GM21576 (cell line): ENCODE measurements at regions not wholly inside any gene's neighbourhood (a gene's known extent, or its start where the extent isn't known, plus 50 kb on each side); places are given as distances from the start of the nearest gene placed in this dataset.

Experiments used
- ATAC-seq: cut with Tn5 transposase; IDR thresholded peaks from one replicate; pipeline ENCODE4 v1.9.1; 2021; ENCODE audit warnings: mild to moderate bottlenecking, moderate library complexity; ENCODE audit not compliant: unreplicated experiment

GRCh38 chr1:170267317-170267716 lies 121.6 kb downstream of the NTMT2 start:
- ATAC-seq = no peak

GRCh38 chr1:170271430-170272161 lies 125.8 kb downstream of the NTMT2 start:
- no peak for ATAC-seq

DNA sequence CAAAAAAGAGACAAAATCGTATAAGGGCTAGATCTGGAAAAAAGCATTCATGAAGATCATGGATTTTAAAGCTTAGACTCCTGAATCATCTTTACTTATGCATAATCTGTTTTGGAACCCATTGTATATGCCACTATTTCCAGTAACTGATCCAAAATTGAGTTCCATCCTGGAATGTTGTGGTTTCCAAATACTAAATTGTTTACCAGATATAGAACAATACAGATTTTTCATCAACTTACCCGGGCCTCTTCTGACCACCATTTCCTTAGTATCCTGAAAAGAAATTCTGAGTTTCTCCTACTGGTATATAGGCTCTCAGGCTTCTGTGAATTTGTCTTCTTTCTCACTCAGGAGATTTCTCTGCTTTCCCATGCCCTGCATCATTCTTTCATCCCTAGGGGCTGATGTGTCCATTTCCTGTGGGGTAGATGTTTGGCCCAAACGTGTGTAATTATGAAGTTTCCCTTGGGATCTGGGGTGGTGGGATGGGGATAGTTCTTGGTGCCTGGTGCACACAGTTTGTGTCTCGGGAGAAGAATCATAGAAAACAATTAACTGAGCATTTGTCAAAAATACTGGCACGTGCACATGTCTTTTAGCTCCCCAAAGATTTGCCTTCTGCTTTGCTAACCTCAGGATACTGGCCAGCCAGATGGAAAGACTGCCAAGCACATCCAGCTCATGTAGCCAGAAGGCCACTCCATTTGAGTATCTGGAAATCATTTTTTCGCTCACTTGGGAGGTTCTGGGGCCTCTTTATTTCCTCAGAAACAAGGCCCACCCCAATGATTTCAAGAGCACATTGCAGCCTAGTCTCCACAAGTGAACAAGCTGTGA lies 127.8 kb downstream of the NTMT2 start:
- ATAC-seq = no peak

DNA sequence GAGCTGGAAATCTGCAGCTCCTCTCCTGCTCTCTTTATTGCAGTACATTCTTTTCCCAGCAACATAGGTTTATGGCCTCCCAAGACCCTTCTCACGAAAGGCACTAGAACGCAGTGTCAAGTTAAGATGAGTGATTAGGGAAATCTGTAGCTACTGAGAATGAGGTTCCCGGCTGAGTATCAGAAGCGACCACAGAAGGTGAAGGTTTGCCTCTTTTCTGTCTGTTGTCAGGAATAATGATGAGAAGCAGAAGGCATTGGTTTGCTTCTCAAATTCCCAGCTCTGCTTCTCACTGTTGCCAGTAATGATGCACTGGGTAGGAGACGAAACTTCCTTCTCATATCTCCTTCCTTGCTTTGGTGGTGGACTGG lies 128.4 kb downstream of the NTMT2 start:
- ATAC-seq = no peak

DNA sequence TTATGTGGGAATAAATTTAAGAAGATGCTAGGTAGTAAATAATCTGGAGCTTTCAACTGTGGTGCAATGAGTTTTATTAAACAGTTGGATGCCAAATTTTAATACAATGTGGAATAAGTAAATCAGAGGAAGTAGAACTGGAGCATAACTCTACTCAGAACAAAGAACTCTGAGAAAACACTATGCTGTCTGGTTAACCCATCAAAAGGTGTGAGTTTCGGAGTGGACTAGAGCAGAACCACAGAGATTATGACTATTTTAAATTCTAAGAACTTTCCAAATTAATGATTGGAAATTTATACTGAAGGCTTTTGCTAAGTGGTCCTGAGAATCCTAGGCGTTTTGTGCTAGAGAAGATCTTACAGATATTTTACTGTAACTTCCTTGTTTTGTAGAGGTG lies 132.2 kb downstream of the NTMT2 start:
- ATAC-seq = no peak

GRCh38 chr1:170284016-170284415 lies 138.3 kb downstream of the NTMT2 start:
- ATAC-seq = no peak

DNA sequence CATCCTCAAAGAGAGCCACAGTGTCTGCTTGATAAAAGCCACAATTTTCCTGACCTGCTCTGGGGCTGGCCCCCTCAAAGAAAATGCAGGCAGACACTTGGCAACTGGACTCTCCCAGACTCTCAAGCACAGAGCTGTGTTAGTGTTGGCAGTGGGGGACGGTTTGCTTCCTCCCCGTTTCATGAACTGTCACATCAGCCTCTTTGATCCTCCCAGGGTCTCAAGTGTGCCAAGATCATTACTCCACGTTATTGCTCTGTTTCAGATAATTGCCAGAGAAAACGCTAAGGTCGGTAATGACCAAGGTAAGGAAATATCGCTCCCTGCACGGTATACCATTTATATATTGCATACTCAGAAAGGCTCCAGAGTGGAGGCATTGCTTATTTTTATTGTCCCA lies 138.8 kb downstream of the NTMT2 start:
- no peak for ATAC-seq

DNA sequence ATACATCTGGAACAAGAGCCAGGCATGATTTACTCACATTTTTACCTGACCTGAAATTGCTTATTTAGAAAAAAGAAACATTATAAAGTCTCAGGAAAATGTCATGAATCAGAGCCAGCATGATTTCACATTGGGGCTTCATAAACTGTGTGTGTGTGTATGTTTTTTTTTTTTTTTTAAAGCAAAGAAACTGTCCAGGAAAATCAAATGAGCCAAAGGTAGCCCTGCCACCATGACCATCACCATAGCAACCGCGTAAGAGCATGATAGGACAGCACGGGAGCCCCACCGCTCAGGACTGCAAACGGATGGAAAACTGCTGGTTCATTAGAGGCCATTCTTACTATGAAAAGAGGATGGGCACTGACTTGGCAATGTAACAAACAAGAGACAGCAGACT lies 139.2 kb downstream of the NTMT2 start:
- no peak for ATAC-seq

DNA sequence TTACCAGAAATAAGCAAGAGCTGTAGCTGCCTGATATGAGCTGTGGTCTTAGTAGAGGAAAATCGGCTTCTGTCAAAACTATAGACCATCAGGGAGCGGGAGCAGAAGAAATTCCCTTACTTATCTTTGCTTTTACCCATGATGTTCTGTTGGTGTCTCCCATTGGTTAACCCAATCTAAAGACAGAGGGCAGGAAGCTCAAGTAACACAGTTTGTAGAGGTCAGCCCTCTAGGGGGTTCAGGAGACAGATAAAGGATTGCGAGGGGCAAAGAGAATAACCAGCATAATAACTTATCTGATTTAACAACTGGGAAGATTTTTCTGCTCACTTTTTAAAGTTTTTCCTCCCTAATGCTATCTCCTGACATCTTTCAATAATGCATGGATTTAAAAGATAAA lies 142.4 kb downstream of the NTMT2 start:
- no peak for ATAC-seq

DNA sequence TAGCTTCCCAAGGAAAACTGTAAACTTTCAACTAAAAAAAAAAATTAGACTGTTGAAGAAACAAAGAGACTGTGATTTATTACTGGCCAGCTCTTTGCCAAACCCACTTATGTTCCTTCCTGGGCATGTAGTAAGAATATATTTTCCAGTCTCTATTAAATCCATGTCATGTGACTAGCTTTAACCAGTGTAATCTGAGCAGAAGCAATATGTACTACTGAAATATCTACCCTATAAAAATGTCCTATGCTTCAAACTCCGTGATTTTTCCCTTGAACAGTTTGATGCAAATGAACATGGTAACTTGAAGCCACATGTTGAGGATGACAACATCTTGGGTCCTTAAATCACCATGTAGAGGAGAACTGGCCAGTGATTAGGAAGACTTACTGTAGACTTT lies 144.5 kb downstream of the NTMT2 start:
- ATAC-seq = no peak

- no peak for ATAC-seq
Observed at GRCh38 chr1:170290991-170291390, 145.2 kb downstream of the NTMT2 start.

- ATAC-seq = no peak
Observed at GRCh38 chr1:170291516-170291915, 145.8 kb downstream of the NTMT2 start.

- ATAC-seq = no peak
Observed at GRCh38 chr1:170296211-170296610, 150.5 kb downstream of the NTMT2 start.

DNA sequence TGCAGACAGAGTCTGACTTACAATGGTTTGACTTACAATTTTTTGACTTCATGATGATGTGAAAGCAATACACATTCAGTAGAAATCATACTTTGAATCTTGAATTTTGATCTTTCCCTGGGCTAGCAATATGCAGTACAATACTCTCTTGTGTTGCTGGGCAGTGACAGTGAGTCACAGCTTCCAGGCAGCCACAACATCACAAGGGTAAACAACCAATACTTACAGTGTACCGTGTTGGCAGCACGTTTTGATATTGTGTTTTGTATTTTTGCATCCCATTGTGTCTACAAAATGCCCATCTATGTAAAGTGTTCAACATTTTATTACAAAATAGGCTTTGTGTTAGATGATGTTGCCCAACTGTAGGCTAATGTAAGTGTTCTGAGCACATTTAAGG lies 150.9 kb downstream of the NTMT2 start:
- no peak for ATAC-seq

DNA sequence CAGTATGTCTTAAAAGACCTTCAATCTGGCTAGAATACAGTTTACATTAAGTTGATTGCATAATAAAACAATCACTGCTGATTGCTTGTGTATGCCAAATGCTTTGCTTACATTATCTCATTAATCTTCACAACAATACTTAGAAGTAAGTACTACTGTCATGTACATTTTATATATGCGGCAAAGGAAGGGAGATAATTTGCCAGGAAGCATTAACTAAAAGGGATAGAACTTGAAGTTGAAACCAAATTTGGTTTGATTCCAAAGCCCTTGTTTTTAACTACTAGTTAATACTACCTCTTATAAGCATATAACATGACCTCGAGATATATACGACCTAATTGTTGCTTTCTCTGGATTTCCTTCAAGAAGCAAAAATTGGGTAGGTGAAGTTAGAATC lies 155.8 kb downstream of the NTMT2 start:
- ATAC-seq = no peak

GRCh38 chr1:170303034-170303433 lies 157.3 kb downstream of the NTMT2 start:
- no peak for ATAC-seq

- no peak for ATAC-seq
Observed at GRCh38 chr1:170305777-170306512, 160.2 kb downstream of the NTMT2 start.

- no peak for ATAC-seq
Observed at GRCh38 chr1:170306513-170306910, 160.8 kb downstream of the NTMT2 start.

DNA sequence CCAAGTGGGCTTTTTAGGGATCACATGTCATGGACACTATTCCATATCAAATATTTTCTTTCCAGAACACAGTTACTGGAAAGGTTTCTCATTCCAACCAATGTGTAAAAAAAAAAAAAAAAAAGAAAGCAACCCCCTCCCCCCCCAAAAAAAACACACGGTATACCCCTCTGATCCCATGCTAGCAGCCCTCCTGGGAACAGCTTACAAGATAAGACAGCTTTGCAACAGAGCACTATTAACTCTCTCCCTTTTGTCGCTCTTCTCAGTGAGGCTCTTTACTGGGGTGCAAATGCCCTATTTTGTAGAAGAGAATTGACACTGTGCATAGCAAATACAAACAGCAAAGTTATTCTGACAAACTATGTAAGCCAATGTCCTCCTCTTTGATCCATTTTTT lies 161.2 kb downstream of the NTMT2 start:
- no peak for ATAC-seq

GRCh38 chr1:170307426-170307825 lies 161.7 kb downstream of the NTMT2 start:
- ATAC-seq = no peak

DNA sequence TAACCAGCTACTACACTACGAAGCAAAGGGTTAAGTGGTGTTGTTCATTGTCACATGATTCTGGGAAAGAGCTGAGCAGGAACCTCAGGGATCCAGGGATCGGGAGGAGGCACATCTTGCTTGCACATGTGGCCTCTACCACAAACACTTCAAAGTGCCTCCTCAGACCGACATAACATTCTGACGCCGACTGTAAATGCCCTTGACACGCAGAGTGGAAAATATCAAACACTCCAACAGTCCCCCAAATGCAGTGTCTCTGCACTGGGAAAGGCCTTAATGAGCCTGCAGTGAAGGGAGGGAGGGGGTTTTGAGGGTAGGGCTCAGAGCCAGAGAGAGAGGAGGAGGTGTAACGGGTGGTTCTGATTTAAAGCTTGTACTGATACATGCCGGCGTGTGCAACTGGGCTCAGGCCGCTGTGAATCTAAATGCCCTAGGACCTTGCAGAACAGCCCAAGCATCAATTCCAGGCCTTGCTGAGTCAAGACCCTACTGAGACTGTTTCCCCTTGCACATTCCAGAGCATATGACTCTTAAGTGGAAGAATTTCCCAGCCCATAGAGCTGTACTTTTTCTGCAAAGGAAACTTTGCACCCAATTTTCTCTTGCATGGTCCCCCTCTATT lies 163.7 kb downstream of the NTMT2 start:
- no peak for ATAC-seq
